Fibroblast of skin of left biceps (primary cell): ENCODE measurements at regions not wholly inside any gene's neighbourhood (a gene's known extent, or its start where the extent isn't known, plus 50 kb on each side); places are given as distances from the start of the nearest gene placed in this dataset.
"Not testable (repeated sequence)": the region's sequence is repeated elsewhere in the genome, so short reads cannot be mapped to it uniquely, and the experiment has no call there.

Experiments
- DNase-seq, 2 experiments: peaks; one replicate each; pipeline ENCODE4 v3.0.0-alpha.2; 2013; ENCODE audit warnings: low read depth in 2 of 2

- DNase-seq, result peak; percentile 0 to 2
These were observed 168.0 kb upstream of the CHD6 start for GRCh38 chr20:41786158-41786557.

GRCh38 chr20:41784209-41784958 lies 166.2 kb upstream of the CHD6 start:
- DNase-seq, result no peak

DNA sequence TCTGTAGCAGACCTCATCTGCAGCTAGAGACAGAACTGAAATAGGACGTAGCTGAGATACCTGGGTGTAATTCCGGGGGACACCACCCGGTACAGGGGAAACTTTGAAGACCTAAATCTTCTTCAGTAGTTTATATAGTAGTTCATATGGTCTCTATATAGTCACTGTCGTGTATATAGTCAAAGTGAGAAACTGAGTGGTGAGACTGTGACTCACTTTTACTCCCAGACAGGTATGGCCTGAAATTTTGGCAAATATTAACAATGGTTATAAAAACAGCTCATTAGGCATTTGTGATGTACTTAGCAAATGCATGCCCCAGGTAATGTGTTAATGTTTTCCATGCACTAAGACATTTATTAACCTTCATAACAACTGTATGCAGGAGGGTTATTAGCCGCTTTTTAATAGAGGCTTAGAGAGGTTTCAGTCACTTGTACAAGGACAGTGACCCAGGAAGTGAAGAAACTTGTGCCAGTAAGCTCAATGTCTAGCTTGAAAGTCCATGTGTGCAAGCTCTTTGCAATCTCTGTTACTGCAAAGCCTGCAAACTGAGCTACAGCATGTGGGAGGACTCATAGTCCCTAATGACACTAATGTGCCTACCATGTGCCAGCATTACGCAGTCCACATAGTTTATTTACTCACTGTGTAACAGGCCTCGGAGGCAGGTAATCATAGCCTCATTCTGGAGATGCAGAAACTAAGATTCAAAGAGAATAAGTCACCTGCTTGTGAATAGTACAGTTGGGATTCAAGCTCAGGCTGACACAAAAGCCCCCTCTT lies 165.4 kb upstream of the CHD6 start:
- no peak for DNase-seq

DNA sequence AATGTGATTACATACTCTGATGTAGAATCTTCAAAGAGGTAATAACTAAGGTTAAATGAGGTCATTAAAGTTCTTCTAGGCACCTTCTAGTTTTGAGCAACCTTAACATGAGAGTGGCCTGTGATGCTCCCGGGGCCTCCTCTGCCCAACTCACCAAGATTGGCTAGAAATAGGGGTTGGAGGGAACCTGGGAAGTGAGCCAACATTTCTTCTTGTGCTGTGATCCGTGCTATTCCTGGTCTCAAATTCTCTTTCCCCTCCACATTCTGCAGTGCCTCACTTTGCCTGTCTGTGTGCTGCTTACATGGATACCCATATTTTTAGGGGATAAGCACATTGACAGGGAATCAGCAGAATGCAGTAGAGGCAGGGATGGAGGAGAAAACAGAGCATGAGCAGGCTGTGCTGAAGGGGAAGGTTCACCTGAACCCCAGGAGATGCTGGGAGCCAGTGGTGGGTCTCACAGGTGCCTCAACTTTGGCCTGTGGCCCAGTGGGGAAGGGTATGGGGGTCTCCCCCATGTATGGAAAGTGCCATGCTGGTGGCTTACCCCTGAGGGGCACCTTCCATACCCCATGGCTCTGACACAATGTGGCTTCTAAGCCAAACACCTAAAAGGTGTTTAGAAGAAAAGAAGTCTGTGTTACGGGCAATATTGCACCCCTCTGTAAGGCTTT lies 164.7 kb upstream of the CHD6 start:
- no peak for DNase-seq

GRCh38 chr20:41782255-41782654 lies 164.1 kb upstream of the CHD6 start:
- no peak for DNase-seq

DNA sequence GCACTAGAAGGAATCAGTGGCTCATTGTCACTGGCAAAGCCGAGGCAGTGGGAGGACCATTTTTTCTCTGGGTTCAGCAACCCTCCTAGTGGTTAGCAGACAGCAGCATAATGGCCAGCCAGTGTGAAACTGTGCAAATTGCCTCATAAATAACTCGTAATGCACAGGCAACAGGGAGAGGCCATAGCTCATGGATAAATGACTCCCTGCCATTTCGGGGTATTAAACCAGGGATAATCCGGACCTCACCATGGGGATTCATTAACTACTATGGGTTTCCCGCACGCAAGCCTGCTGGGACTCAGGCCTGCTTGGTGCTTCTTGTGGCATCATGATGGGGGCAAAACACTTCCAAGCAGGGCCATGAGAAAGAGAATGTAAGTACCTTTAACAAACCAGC lies 158.2 kb upstream of the CHD6 start:
- DNase-seq, result no peak

DNA sequence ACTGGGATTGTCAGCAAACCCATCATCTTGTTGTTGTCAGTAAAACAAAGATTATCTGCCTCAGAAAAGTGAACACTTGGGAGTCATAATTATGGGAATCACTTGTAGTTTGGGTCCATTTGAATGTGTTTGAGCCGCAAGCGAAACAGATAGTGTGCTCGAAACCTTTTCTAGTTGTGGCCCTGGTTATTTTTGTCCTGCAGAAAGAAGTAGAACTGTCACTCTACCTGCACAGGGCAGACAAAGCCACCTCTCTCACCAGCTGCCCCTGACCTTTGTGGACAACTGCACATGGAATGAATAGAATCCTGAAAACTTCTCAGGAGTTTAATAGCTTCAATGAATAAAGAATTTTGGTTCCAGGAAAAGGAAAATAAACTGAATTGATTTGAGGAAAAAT lies 156.1 kb upstream of the CHD6 start:
- no peak for DNase-seq

GRCh38 chr20:41770965-41771364 lies 152.8 kb upstream of the CHD6 start:
- no peak for DNase-seq

- no peak for DNase-seq
These were observed 152.2 kb upstream of the CHD6 start for GRCh38 chr20:41770427-41770826.

DNA sequence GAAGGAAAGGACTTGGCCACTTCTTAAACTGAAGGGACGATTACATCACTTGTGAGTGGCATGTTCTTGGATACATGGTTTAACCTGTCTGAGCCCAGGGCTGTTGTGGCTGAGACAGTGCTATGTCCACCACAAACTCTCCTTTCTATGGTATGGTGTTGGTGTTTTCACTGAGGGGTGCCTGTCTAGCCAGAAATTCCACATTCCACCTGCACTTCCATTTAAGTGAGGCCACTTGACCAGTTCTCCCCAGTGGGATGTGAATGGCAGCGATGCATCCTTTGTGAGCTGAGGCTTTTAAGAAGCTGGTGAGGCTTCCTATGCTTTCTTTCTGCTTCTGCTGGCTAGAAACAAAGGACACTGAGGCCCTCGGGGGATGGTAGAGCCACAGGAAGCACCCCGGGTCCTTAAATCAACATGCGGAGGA lies 151.4 kb upstream of the CHD6 start:
- DNase-seq, result no peak

- no peak for DNase-seq
These were observed 132.0 kb upstream of the CHD6 start for GRCh38 chr20:41750137-41750536.

DNA sequence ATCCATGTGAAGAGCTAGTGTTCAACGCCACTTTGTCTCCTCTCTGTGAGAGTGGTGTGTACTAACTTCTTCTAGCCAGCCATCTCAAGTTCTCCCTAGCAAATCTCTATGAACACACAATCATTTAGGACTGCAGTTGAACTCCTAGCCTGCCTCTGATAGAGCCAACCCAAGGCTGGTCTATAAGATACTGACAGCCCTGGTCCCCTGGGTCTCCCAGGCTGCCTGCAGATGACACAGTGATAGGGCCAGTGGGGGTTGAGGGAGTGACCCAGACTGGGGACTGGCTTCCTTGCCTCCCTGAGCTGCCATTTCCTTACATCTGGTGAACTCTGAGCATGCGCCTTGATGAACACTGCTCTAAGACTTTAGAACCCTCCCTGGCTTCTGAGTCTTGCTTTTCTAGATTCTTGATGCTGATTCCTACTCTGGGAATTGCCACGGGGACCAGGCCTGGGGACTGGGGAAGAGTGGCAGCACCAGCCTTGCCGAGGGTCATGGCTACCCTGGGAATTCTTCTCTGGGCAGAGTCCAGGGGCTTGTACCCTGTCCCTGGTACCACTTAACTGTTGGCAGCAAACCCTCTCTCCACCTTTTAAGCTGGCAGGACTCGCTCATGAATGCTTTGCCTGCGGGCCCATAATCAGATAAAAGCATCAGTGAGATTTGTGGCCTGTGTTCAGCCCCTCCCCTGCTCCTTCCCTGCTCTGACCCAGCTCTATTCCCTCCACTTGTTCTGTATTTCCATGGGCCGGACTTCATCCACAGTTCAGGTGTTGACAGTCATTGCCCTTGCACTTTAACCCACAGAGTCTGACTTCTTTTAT lies 130.8 kb upstream of the CHD6 start:
- DNase-seq, result no peak

- no peak for DNase-seq
These were observed 129.9 kb upstream of the CHD6 start for GRCh38 chr20:41748051-41748450.

DNA sequence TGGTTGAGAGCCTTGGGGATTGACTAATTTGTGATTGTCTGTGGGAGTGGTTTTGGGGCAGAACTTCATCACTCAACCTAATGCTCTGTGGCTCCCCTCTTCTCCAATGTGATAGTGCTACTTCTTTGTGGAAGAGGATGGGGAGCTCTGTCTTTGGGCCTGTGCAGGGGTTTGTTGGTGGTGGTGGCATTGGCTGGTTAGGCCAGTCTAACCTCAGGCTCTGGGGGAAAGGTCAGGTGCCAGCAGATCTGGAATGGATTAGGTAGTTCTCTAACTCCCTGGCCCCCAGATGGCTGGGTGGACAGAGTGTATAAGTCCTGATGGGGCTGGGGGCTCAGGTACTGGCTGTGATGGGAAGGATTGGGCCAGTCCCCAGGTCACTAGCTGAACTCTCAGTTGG lies 129.0 kb upstream of the CHD6 start:
- no peak for DNase-seq

DNA sequence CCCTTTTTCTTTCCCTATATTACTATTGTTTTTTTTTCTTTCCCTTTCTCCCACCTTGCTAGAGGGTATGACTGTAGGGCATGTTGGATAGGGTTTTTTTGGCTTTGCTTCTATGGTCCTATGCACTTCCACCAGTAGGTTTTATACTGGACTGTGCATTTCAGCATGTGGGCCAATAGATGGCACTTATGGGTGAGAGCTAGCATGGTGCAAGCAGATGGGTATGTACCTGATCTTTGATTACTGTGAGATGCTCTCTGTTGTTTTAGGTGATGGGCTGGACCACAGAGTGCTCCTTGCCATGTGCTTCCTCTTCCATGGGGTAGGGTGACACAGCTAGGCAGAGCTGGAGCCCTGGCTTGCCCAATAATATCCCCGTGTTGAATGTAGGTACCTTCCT lies 128.5 kb upstream of the CHD6 start:
- DNase-seq, result no peak

DNA sequence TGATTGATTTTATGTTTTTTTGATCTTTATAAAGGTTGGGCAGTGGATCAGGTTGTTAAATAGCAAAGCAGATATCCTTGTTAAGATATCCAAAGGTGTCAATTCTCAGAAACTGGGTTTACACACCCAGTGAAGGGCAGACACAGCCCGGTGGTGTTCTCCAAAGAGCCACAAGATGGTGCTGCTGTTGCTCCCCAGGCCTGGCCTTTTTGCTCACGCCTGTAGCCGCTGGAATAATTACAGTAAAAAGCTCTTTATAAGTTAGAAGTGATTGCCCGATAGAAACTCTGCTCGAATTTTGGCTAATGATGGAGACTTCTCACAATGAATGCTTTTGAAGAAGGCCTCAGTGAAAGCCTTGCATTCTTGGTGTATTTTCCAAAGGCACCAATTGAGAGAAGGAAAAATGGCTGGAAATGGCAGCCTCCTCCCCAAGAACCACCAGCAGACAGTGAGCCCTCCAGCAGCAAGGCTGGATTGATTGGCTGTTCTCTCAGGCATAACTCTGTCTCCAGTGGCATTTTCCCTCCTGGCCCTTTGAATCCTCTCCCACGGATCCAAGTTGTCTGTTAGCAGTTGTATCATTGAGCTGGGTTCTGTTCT lies 120.5 kb upstream of the CHD6 start:
- no peak for DNase-seq

- DNase-seq, result no peak
These were observed 117.8 kb upstream of the CHD6 start for GRCh38 chr20:41735949-41736348.

DNA sequence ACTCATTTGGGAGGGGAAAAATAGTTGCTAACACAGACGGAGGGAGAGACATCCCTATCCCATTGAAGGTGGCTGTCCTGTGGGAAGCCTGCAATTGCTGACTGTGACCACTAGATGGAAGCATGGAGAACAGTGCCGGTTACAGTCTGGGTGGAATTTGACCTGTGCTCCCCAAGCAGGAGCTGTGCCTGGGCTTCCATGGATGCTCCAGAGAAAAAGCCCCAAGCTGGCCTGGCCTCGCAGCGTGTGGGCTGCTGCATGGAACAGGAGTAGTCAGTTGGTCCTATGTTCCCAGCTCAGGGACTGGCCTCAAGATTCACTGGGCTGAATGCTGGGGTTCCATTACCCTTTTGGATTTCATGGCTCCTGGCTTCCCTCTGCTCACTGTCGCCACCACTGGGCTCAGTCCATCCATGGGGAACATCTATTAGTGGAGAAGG lies 116.3 kb upstream of the CHD6 start:
- no peak for DNase-seq

GRCh38 chr20:41733151-41733550 lies 115.0 kb upstream of the CHD6 start:
- DNase-seq, result no peak

DNA sequence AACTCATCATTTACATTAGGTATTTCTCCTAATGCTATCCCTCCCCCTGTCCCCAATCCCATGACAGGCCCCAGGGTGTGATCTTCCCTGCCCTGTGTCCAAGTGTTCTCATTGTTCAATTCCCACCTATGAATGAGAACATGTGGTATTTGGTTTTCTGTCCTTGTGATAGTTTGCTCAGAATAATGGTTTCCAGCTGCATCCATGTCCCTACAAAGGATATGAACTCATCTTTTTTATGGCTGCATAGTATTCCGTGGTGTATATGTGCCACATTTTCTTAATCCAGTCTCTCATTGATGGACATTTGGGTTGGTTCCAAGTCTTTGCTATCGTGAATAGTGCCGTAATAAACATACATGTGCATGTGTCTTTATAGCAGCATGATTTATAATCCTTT lies 113.0 kb upstream of the CHD6 start:
- DNase-seq, result not testable (repeated sequence)

GRCh38 chr20:41727681-41728080 lies 109.5 kb upstream of the CHD6 start:
- not testable (repeated sequence) for DNase-seq
